ENCODE measurements at regions not wholly inside any gene's neighbourhood (a gene's known extent, or its start where the extent isn't known, plus 50 kb on each side); places are given as distances from the start of the nearest gene placed in this dataset.

GRCh38 chr3:182702216-182702615 is 91.1 kb upstream of the ATP11B start:
- Histone ChIP-seq H3K27me3 (ENCODE audit: control insufficient read depth in 1 of 2, insufficient read depth in 1 of 2, low read length in 2 of 2) (no peaks in the 10 kb centered on the region), H3K9ac (ENCODE audit: low read length) (no peak overlapping the region), H3K4me2 (ENCODE audit: low read length, poor library complexity, severe bottlenecking) (no peak overlapping the region), H3K23ac (ENCODE audit: low read length in 2 of 2) (no peak overlapping the region), H3K4me1 (ENCODE audit: control insufficient read depth, insufficient read depth, low read depth, low read length) (no peaks in the 10 kb centered on the region), H2AK5ac (ENCODE audit: low read length, severe bottlenecking) (no peak overlapping the region), H3K4ac (ENCODE audit: low read depth in 1 of 2, low read length in 2 of 2) (no peak overlapping the region), H3K9me3 (ENCODE audit: control insufficient read depth, low read length) (no peaks in the 10 kb centered on the region), H4K8ac (ENCODE audit: low read length) (no peak overlapping the region), H2BK12ac (ENCODE audit: low read length in 2 of 2) (no peak overlapping the region), H2BK5ac (ENCODE audit: low read depth, low read length, poor library complexity, severe bottlenecking) (no peak overlapping the region), H3K36me3 (ENCODE audit: control insufficient read depth in 1 of 2, insufficient read depth in 2 of 2, low read depth in 1 of 2, low read length in 2 of 2) (no peaks in the 10 kb centered on the region), H3K79me1 (replicated peaks; ENCODE audit: low read length, poor library complexity, severe bottlenecking) (no peaks in the 10 kb centered on the region), H3K27ac (ENCODE audit: low read length, poor library complexity, severe bottlenecking) (no peak overlapping the region), H2BK120ac (ENCODE audit: low read depth, low read length) (no peak overlapping the region), H2AFZ (ENCODE audit: low read depth, low read length) (no peak overlapping the region), H2BK15ac (ENCODE audit: low read depth, poor library complexity, severe bottlenecking) (no peak overlapping the region), H4K91ac (ENCODE audit: low read length) (no peak overlapping the region), H3K18ac (ENCODE audit: low read depth in 1 of 2, low read length in 2 of 2) (no peak overlapping the region), H3K4me3 (ENCODE audit: insufficient read depth in 1 of 2, low read depth in 1 of 2, low read length in 2 of 2) (no peak overlapping the region), H3K14ac (ENCODE audit: low read length in 2 of 2) (no peak overlapping the region)
- no CpG with 5 or more reads among the region's 1 CpG for WGBS
- DNase-seq, result no peak

- H2BK5ac ChIP-seq (ENCODE audit: low read depth, low read length, poor library complexity, severe bottlenecking), result no peak overlapping the region
- no peaks in the 10 kb centered on the region for H3K79me1 ChIP-seq (replicated peaks; ENCODE audit: low read length, poor library complexity, severe bottlenecking)
- H3K4me3 ChIP-seq (ENCODE audit: insufficient read depth in 1 of 2, low read depth in 1 of 2, low read length in 2 of 2), result no peak overlapping the region
- H4K91ac ChIP-seq (ENCODE audit: low read length), result no peak overlapping the region
- H3K9ac ChIP-seq (ENCODE audit: low read length), result no peak overlapping the region
- H3K9me3 ChIP-seq (ENCODE audit: control insufficient read depth, low read length), result no peaks in the 10 kb centered on the region
- no peak for DNase-seq
- 80% methylated on average over 2 of the region's 2 CpGs for WGBS
- H3K4me2 ChIP-seq (ENCODE audit: low read length, poor library complexity, severe bottlenecking), result no peak overlapping the region
- H4K8ac ChIP-seq (ENCODE audit: low read length), result no peak overlapping the region
- H3K27me3 ChIP-seq (ENCODE audit: control insufficient read depth in 1 of 2, insufficient read depth in 1 of 2, low read length in 2 of 2), result no peaks in the 10 kb centered on the region
- no peak overlapping the region for H2BK15ac ChIP-seq (ENCODE audit: low read depth, poor library complexity, severe bottlenecking)
- no peak overlapping the region for H3K4ac ChIP-seq (ENCODE audit: low read depth in 1 of 2, low read length in 2 of 2)
- no peak overlapping the region for H3K23ac ChIP-seq (ENCODE audit: low read length in 2 of 2)
- H2AFZ ChIP-seq (ENCODE audit: low read depth, low read length), result no peak overlapping the region
- no peaks in the 10 kb centered on the region for H3K4me1 ChIP-seq (ENCODE audit: control insufficient read depth, insufficient read depth, low read depth, low read length)
- no peak overlapping the region for H2BK12ac ChIP-seq (ENCODE audit: low read length in 2 of 2)
- H2BK120ac ChIP-seq (ENCODE audit: low read depth, low read length), result no peak overlapping the region
- no peak overlapping the region for H2AK5ac ChIP-seq (ENCODE audit: low read length, severe bottlenecking)
- no peak overlapping the region for H3K18ac ChIP-seq (ENCODE audit: low read depth in 1 of 2, low read length in 2 of 2)
- H3K36me3 ChIP-seq (ENCODE audit: control insufficient read depth in 1 of 2, insufficient read depth in 2 of 2, low read depth in 1 of 2, low read length in 2 of 2), result no peaks in the 10 kb centered on the region
- H3K14ac ChIP-seq (ENCODE audit: low read length in 2 of 2), result no peak overlapping the region
- no peak overlapping the region for H3K27ac ChIP-seq (ENCODE audit: low read length, poor library complexity, severe bottlenecking)
These were observed 90.1 kb upstream of the ATP11B start for GRCh38 chr3:182703233-182703632.

- 81% methylated on average over 4 of the region's 4 CpGs for whole genome bisulfite sequencing
- Histone ChIP-seq H3K23ac (ENCODE audit: low read length in 2 of 2) (no peak overlapping the region), H3K4me2 (ENCODE audit: low read length, poor library complexity, severe bottlenecking) (no peak overlapping the region), H3K4me1 (ENCODE audit: control insufficient read depth, insufficient read depth, low read depth, low read length) (no peaks in the 10 kb centered on the region), H3K36me3 (ENCODE audit: control insufficient read depth in 1 of 2, insufficient read depth in 2 of 2, low read depth in 1 of 2, low read length in 2 of 2) (no peaks in the 10 kb centered on the region), H4K8ac (ENCODE audit: low read length) (no peak overlapping the region), H2BK5ac (ENCODE audit: low read depth, low read length, poor library complexity, severe bottlenecking) (no peak overlapping the region), H4K91ac (ENCODE audit: low read length) (no peak overlapping the region), H3K14ac (ENCODE audit: low read length in 2 of 2) (no peak overlapping the region), H3K9me3 (ENCODE audit: control insufficient read depth, low read length) (no peaks in the 10 kb centered on the region), H2AFZ (ENCODE audit: low read depth, low read length) (no peak overlapping the region), H2AK5ac (ENCODE audit: low read length, severe bottlenecking) (no peak overlapping the region), H2BK120ac (ENCODE audit: low read depth, low read length) (no peak overlapping the region), H2BK12ac (ENCODE audit: low read length in 2 of 2) (no peak overlapping the region), H3K79me1 (replicated peaks; ENCODE audit: low read length, poor library complexity, severe bottlenecking) (no peaks in the 10 kb centered on the region), H3K18ac (ENCODE audit: low read depth in 1 of 2, low read length in 2 of 2) (no peak overlapping the region), H3K4ac (ENCODE audit: low read depth in 1 of 2, low read length in 2 of 2) (no peak overlapping the region), H3K27me3 (ENCODE audit: control insufficient read depth in 1 of 2, insufficient read depth in 1 of 2, low read length in 2 of 2) (no peaks in the 10 kb centered on the region), H3K9ac (ENCODE audit: low read length) (no peak overlapping the region), H3K27ac (ENCODE audit: low read length, poor library complexity, severe bottlenecking) (no peak overlapping the region), H2BK15ac (ENCODE audit: low read depth, poor library complexity, severe bottlenecking) (no peak overlapping the region), H3K4me3 (ENCODE audit: insufficient read depth in 1 of 2, low read depth in 1 of 2, low read length in 2 of 2) (no peak overlapping the region)
- DNase-seq, result no peak
These were observed 88.4 kb upstream of the ATP11B start for GRCh38 chr3:182704926-182705325.

- Histone ChIP-seq H2AK5ac (ENCODE audit: low read length, severe bottlenecking) (no peak overlapping the region), H3K9ac (ENCODE audit: low read length) (no peak overlapping the region), H3K27ac (ENCODE audit: low read length, poor library complexity, severe bottlenecking) (no peak overlapping the region), H2BK15ac (ENCODE audit: low read depth, poor library complexity, severe bottlenecking) (no peak overlapping the region), H3K23ac (ENCODE audit: low read length in 2 of 2) (no peak overlapping the region), H3K4me3 (ENCODE audit: insufficient read depth in 1 of 2, low read depth in 1 of 2, low read length in 2 of 2) (no peak overlapping the region), H3K4ac (ENCODE audit: low read depth in 1 of 2, low read length in 2 of 2) (no peak overlapping the region), H3K36me3 (ENCODE audit: control insufficient read depth in 1 of 2, insufficient read depth in 2 of 2, low read depth in 1 of 2, low read length in 2 of 2) (no peaks in the 10 kb centered on the region), H3K27me3 (ENCODE audit: control insufficient read depth in 1 of 2, insufficient read depth in 1 of 2, low read length in 2 of 2) (no peaks in the 10 kb centered on the region), H3K18ac (ENCODE audit: low read depth in 1 of 2, low read length in 2 of 2) (no peak overlapping the region), H3K4me2 (ENCODE audit: low read length, poor library complexity, severe bottlenecking) (no peak overlapping the region), H4K8ac (ENCODE audit: low read length) (no peak overlapping the region), H3K79me1 (replicated peaks; ENCODE audit: low read length, poor library complexity, severe bottlenecking) (no peaks in the 10 kb centered on the region), H4K91ac (ENCODE audit: low read length) (no peak overlapping the region), H2BK12ac (ENCODE audit: low read length in 2 of 2) (no peak overlapping the region), H3K14ac (ENCODE audit: low read length in 2 of 2) (no peak overlapping the region), H2BK120ac (ENCODE audit: low read depth, low read length) (no peak overlapping the region), H3K9me3 (ENCODE audit: control insufficient read depth, low read length) (no peaks in the 10 kb centered on the region), H2AFZ (ENCODE audit: low read depth, low read length) (no peak overlapping the region), H3K4me1 (ENCODE audit: control insufficient read depth, insufficient read depth, low read depth, low read length) (no peaks in the 10 kb centered on the region), H2BK5ac (ENCODE audit: low read depth, low read length, poor library complexity, severe bottlenecking) (no peak overlapping the region)
- 50% methylated on average over 1 of the region's 1 CpG for WGBS
- DNase-seq, result no peak
These were observed 84.5 kb upstream of the ATP11B start for GRCh38 chr3:182708810-182709209.
